ENCODE measurements at regions not wholly inside any gene's neighbourhood (a gene's known extent, or its start where the extent isn't known, plus 50 kb on each side); places are given as distances from the start of the nearest gene placed in this dataset.

- TF ChIP-seq TEAD4 (IDR thresholded peaks at IDR 0.05) (no peak), YY1 (IDR thresholded peaks at IDR 0.05; ENCODE audit: low read depth) (no peak), CREB1 (IDR thresholded peaks at IDR 0.05; ENCODE audit: low read depth) (no peak), EGR1 (IDR thresholded peaks at IDR 0.05) (no peak), CEBPB (IDR thresholded peaks at IDR 0.05) (no peak), TAF1 (IDR thresholded peaks at IDR 0.05; ENCODE audit: low read depth) (no peak), FOXM1 (IDR thresholded peaks at IDR 0.05; ENCODE audit: borderline replicate concordance, low read depth) (no peak), NFIC (IDR thresholded peaks at IDR 0.05) (no peak), REST (IDR thresholded peaks at IDR 0.05; ENCODE audit: low read depth) (no peak), EP300 (IDR thresholded peaks at IDR 0.05; ENCODE audit: borderline replicate concordance) (no peak), TCF12 (IDR thresholded peaks at IDR 0.05; ENCODE audit: low read depth) (no peak), RAD21 (IDR thresholded peaks at IDR 0.05; ENCODE audit: low read depth) (no peak), ZBTB7A (IDR thresholded peaks at IDR 0.05; ENCODE audit: low read depth) (no peak)
- TF ChIP-seq, protein P1, sequence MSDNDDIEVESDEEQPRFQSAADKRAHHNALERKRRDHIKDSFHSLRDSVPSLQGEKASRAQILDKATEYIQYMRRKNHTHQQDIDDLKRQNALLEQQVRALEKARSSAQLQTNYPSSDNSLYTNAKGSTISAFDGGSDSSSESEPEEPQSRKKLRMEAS (IDR thresholded peaks at IDR 0.05): no peak
Observed at GRCh38 chr10:81679291-81679690, 195.7 kb upstream of the NRG3 start.

Measured in Ishikawa (cell line).